ENCODE measurements at regions not wholly inside any gene's neighbourhood (a gene's known extent, or its start where the extent isn't known, plus 50 kb on each side); places are given as distances from the start of the nearest gene placed in this dataset.
A peak's percentile ranks its signal among the peaks of the same experiment; 100 is the strongest.

DNA sequence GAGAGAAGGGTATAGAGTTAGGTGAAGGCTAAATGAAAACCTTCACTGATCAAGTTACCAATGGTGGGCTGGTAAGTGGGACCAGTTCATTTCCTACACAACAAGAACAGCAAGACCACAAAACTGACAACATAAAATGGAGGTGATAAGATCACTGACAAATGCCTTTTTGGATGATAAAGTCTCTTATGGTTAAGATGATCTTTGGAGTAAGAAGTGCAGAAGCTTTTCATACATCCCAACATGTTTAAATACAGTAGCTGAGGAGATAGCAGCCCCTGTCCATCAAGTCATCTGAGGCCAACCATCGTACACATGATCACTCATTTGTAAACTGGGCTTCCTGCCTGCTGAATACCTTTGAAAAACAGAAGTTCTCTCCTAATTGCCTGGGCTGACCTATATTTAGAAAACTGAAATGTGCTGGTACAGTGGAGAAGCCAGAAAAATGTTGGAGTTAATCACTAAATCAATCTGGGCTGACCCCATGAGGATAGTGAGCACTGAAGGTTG is 259.0 kb upstream of the ZFHX3 start:
- TF ChIP-seq PPARA (CRISPR knock-in tag; IDR thresholded peaks at IDR 0.05; ENCODE audit: borderline replicate concordance) (no peak), ZFP30 (CRISPR knock-in tag; IDR thresholded peaks at IDR 0.05) (no peak), SNAI2 (CRISPR knock-in tag; IDR thresholded peaks at IDR 0.05) (no peak)

DNA sequence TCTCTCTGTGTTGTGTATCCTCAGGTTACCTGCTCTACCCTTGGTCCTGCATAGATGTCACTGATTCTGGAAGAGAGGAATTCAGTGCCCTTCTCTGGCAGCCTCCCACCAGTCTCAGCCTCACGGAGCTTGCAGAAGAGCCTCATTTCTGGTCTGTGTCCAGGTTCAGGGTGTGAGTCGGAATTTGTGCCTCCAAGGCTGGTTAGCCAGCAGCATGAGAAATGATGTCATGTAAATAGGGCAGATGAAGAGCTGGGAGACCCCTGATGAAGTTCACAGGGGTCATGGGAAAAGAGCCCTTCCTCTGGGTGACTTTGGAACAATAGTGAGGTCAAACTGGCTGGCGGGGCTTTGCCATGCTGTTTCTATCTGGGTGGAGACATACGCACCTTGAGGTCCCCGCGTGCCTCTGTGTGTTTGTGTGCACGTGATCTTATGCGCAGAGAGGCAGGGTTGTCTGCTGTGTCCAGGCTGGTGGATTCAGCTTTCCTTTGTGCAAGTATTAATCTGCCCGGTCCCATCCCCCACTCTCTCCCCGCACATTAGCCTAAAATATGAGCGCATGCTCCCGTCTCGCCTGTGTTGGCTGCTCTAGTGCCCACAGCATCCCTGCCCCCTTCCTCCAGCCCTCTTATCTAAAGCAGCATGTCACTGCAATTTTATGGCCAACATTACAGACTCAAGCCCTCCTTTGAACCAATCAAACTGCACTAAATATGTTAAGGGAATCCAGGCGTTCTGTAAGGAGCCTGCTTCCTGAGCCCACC is 256.3 kb upstream of the ZFHX3 start:
- peak; percentile 18; the same call in 1 of the 3 replicates for ATAC-seq

More for the DNA sequence above, 259.0 kb upstream of the ZFHX3 start:
- ATAC-seq: no peak

DNA sequence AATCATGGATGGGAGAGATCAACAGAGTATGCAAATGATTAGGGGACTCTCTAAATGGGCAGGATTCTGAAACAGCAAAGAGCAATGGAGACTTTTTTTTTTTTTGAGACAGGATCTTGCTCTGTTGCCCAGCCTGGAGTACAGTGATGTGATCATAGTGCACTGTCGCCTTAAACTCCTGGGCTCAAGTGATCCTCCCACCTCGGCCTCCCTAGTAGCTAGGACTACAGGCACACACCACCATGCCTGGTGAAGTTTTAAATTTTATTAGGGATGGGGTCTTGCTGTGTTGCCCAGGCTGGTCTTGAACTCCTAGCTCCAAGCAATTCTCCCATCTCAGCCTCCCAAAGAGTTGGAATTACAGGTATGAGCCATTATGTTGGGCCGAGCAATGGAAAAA is 255.0 kb upstream of the ZFHX3 start:
- no peak for ATAC-seq
- TF ChIP-seq ISL1 (CRISPR knock-in tag; IDR thresholded peaks at IDR 0.05) (no peak), PPARA (CRISPR knock-in tag; IDR thresholded peaks at IDR 0.05; ENCODE audit: borderline replicate concordance) (no peak), GLIS3 (CRISPR knock-in tag; IDR thresholded peaks at IDR 0.05) (no peak), ZNF70 (CRISPR knock-in tag; IDR thresholded peaks at IDR 0.05) (no peak), ZFP3 (CRISPR knock-in tag; IDR thresholded peaks at IDR 0.05) (no peak), ZNF8 (CRISPR knock-in tag; IDR thresholded peaks at IDR 0.05) (no peak), TOX (CRISPR knock-in tag; IDR thresholded peaks at IDR 0.05; ENCODE audit: borderline replicate concordance) (no peak), RARB (CRISPR knock-in tag; IDR thresholded peaks at IDR 0.05) (no peak), ESRRG (CRISPR knock-in tag; IDR thresholded peaks at IDR 0.05) (no peak), SNAI2 (CRISPR knock-in tag; IDR thresholded peaks at IDR 0.05) (no peak)
- TF ChIP-seq, protein P1, sequence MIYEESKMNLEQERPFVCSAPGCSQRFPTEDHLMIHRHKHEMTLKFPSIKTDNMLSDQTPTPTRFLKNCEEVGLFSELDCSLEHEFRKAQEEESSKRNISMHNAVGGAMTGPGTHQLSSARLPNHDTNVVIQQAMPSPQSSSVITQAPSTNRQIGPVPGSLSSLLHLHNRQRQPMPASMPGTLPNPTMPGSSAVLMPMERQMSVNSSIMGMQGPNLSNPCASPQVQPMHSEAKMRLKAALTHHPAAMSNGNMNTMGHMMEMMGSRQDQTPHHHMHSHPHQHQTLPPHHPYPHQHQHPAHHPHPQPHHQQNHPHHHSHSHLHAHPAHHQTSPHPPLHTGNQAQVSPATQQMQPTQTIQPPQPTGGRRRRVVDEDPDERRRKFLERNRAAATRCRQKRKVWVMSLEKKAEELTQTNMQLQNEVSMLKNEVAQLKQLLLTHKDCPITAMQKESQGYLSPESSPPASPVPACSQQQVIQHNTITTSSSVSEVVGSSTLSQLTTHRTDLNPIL (CRISPR knock-in tag; IDR thresholded peaks at IDR 0.05; ENCODE audit: low read depth): no peak

More for the DNA sequence above, 256.3 kb upstream of the ZFHX3 start:
- no peak for TF ChIP-seq ZFP30 (CRISPR knock-in tag; IDR thresholded peaks at IDR 0.05)
- no peak for TF ChIP-seq GLIS3 (CRISPR knock-in tag; IDR thresholded peaks at IDR 0.05)
- no peak for TF ChIP-seq CSDC2 (CRISPR knock-in tag; IDR thresholded peaks at IDR 0.05)
- TF ChIP-seq ESRRG (CRISPR knock-in tag; IDR thresholded peaks at IDR 0.05): no peak
- peak; percentile 44; the same call in 1 of the 2 replicates for TF ChIP-seq TCF4 (CRISPR knock-in tag; IDR thresholded peaks at IDR 0.05; ENCODE audit: borderline replicate concordance)

DNA sequence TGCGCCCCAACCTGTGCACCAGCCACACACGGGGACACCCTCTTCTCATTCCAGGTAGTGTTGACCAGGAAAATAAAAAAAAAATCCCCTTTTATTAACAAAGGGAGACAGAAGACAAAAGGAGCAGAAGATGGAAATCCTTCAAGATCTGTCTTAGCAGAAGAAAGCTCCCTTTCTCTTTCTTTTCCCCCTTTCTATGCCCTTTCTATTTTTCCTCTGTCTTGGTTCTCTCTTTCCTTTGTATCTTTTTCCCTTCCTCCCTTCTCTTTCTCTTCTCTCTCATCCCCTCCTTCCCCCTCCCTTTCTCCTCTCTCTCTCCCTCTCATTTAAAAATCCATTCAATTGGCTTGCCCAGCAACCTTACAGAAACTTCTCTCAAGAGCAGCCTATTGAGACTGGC is 254.1 kb upstream of the ZFHX3 start:
- ATAC-seq: no peak
- TF ChIP-seq TCF4 (CRISPR knock-in tag; IDR thresholded peaks at IDR 0.05; ENCODE audit: borderline replicate concordance) (no peak), ARNTL (CRISPR knock-in tag; IDR thresholded peaks at IDR 0.05; ENCODE audit: borderline replicate concordance, low read depth) (no peak), SNAI2 (CRISPR knock-in tag; IDR thresholded peaks at IDR 0.05) (no peak), ISL1 (CRISPR knock-in tag; IDR thresholded peaks at IDR 0.05) (no peak), TOX (CRISPR knock-in tag; IDR thresholded peaks at IDR 0.05; ENCODE audit: borderline replicate concordance) (no peak), ZC3H10 (CRISPR knock-in tag; IDR thresholded peaks at IDR 0.05) (no peak), ZFP30 (CRISPR knock-in tag; IDR thresholded peaks at IDR 0.05) (no peak)
- TF ChIP-seq, protein P1 (CRISPR knock-in tag; IDR thresholded peaks at IDR 0.05; ENCODE audit: low read depth): no peak
- TF ChIP-seq, protein P2, sequence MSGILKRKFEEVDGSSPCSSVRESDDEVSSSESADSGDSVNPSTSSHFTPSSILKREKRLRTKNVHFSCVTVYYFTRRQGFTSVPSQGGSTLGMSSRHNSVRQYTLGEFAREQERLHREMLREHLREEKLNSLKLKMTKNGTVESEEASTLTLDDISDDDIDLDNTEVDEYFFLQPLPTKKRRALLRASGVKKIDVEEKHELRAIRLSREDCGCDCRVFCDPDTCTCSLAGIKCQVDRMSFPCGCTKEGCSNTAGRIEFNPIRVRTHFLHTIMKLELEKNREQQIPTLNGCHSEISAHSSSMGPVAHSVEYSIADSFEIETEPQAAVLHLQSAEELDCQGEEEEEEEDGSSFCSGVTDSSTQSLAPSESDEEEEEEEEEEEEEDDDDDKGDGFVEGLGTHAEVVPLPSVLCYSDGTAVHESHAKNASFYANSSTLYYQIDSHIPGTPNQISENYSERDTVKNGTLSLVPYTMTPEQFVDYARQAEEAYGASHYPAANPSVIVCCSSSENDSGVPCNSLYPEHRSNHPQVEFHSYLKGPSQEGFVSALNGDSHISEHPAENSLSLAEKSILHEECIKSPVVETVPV (CRISPR knock-in tag; IDR thresholded peaks at IDR 0.05): no peak
- TF ChIP-seq, protein P3, sequence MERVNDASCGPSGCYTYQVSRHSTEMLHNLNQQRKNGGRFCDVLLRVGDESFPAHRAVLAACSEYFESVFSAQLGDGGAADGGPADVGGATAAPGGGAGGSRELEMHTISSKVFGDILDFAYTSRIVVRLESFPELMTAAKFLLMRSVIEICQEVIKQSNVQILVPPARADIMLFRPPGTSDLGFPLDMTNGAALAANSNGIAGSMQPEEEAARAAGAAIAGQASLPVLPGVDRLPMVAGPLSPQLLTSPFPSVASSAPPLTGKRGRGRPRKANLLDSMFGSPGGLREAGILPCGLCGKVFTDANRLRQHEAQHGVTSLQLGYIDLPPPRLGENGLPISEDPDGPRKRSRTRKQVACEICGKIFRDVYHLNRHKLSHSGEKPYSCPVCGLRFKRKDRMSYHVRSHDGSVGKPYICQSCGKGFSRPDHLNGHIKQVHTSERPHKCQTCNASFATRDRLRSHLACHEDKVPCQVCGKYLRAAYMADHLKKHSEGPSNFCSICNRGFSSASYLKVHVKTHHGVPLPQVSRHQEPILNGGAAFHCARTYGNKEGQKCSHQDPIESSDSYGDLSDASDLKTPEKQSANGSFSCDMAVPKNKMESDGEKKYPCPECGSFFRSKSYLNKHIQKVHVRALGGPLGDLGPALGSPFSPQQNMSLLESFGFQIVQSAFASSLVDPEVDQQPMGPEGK (CRISPR knock-in tag; IDR thresholded peaks at IDR 0.05; ENCODE audit: borderline replicate concordance): no peak

DNA sequence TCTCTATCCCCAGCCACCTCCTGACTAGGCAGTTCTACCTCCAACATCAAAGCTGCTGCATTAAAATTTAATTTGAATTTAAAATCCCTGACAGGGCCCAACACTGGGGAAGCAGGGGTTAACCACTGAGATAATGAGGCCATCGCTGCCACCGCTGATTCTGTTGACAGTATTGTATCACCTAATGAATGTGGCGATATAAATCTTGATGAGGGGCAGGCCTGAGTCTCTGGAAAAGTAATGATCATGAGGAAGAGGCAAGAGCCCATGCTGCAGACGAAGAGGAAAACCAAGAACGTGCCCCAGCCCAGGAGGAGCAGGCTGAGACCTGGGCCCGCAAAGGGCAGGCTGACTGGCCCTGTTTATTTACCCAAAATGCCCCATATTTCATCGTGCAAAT is 251.4 kb upstream of the ZFHX3 start:
- ATAC-seq: no peak
- TF ChIP-seq ZNF70 (CRISPR knock-in tag; IDR thresholded peaks at IDR 0.05): no peak
- TF ChIP-seq ISL1 (CRISPR knock-in tag; IDR thresholded peaks at IDR 0.05): no peak
- TF ChIP-seq, protein P4, sequence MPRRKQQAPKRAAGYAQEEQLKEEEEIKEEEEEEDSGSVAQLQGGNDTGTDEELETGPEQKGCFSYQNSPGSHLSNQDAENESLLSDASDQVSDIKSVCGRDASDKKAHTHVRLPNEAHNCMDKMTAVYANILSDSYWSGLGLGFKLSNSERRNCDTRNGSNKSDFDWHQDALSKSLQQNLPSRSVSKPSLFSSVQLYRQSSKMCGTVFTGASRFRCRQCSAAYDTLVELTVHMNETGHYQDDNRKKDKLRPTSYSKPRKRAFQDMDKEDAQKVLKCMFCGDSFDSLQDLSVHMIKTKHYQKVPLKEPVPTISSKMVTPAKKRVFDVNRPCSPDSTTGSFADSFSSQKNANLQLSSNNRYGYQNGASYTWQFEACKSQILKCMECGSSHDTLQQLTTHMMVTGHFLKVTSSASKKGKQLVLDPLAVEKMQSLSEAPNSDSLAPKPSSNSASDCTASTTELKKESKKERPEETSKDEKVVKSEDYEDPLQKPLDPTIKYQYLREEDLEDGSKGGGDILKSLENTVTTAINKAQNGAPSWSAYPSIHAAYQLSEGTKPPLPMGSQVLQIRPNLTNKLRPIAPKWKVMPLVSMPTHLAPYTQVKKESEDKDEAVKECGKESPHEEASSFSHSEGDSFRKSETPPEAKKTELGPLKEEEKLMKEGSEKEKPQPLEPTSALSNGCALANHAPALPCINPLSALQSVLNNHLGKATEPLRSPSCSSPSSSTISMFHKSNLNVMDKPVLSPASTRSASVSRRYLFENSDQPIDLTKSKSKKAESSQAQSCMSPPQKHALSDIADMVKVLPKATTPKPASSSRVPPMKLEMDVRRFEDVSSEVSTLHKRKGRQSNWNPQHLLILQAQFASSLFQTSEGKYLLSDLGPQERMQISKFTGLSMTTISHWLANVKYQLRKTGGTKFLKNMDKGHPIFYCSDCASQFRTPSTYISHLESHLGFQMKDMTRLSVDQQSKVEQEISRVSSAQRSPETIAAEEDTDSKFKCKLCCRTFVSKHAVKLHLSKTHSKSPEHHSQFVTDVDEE (CRISPR knock-in tag; IDR thresholded peaks at IDR 0.05): no peak
- TF ChIP-seq BACH2 (CRISPR knock-in tag; IDR thresholded peaks at IDR 0.05; ENCODE audit: borderline replicate concordance): no peak

Measured in SK-N-SH treated with all-trans-retinoic acid at 6 μM for 48 hours (cell line).